H1 (cell line): ENCODE measurements at regions not wholly inside any gene's neighbourhood (a gene's known extent, or its start where the extent isn't known, plus 50 kb on each side); places are given as distances from the start of the nearest gene placed in this dataset.

ENCODE experiments used
- CTCF ChIA-PET: fragments of 300-600 bp; sonication (Branson Sonifier 250); formaldehyde crosslinking; loops from one replicate; lab custom pipeline; 2021; ENCODE audit not compliant: partially characterized antibody; lab: Charles Lee
- POLR2A ChIA-PET: fragments of 300-600 bp; sonication (Branson Sonifier 250); formaldehyde crosslinking; loops from one replicate; lab custom pipeline; 2021; ENCODE audit warnings: inconsistent platforms; ENCODE audit not compliant: partially characterized antibody; lab: Charles Lee
- DNase-seq, 2 experiments: peaks; one replicate each; pipeline versions ENCODE4 v3.0.0 to v3.0.0-alpha.2; 2010 to 2022; ENCODE audit warnings: low spot score in 2 of 2, low read depth in 1 of 2, mixed read lengths in 1 of 2
- FAIRE-seq: peaks from 2 replicates; lab custom pipeline; 2011; peaks lifted over from hg19 to GRCh38; lab: Jason Lieb, UNC
- H2AFZ ChIP-seq: 2 replicates; pipeline ENCODE4 v1.8.1; 2012; ENCODE audit warnings: low read length, inconsistent platforms
- H2AK5ac ChIP-seq: 2 replicates; pipeline ENCODE4 v1.6.1; 2013; ENCODE audit warnings: low read depth, low read length
- H2BK120ac ChIP-seq: replicated peaks from 2 replicates; pipeline ENCODE3; 2013; ENCODE audit warnings: low read depth, low read length, inconsistent platforms
- H2BK12ac ChIP-seq: 2 replicates; pipeline ENCODE4 v1.6.1; 2013; ENCODE audit warnings: low read depth, low read length
- H2BK15ac ChIP-seq: 2 replicates; pipeline ENCODE4 v1.6.1; 2013; ENCODE audit warnings: low read length
- H2BK20ac ChIP-seq: 2 replicates; pipeline ENCODE4 v1.6.1; 2013; ENCODE audit warnings: low read length
- H2BK5ac ChIP-seq: 2 replicates; pipeline ENCODE4 v1.6.1; 2013; ENCODE audit warnings: low read depth, low read length
- H3K14ac ChIP-seq: 2 replicates; pipeline ENCODE4 v1.6.1; 2013; ENCODE audit warnings: inconsistent platforms; ENCODE audit not compliant: insufficient read length
- H3K18ac ChIP-seq: 2 replicates; pipeline ENCODE4 v1.6.1; 2013; ENCODE audit warnings: low read length; ENCODE audit errors: extremely low read depth
- H3K23ac ChIP-seq: 2 replicates; pipeline ENCODE4 v1.6.1; 2013; ENCODE audit warnings: inconsistent platforms; ENCODE audit not compliant: insufficient read length
- H3K23me2 ChIP-seq: 2 replicates; pipeline ENCODE4 v1.6.1; 2013; ENCODE audit warnings: low read depth, low read length
- H3K27ac ChIP-seq: 2 replicates; pipeline ENCODE4 v1.6.1; 2011; ENCODE audit warnings: low read depth, low read length, inconsistent platforms
- H3K27me3 ChIP-seq, 4 experiments: replicated peaks in 1 of 4; 1 replicate in 1 of 4; 2 replicates in 3 of 4; pipeline versions ENCODE4 v1.6.1 to v1.8.1; 2011 to 2013; ENCODE audit warnings: low read length in 3 of 4, mild to moderate bottlenecking in 3 of 4, inconsistent platforms in 2 of 4, mixed read lengths in 2 of 4, moderate library complexity in 1 of 4; ENCODE audit not compliant: control insufficient read depth in 3 of 4, insufficient read depth in 3 of 4; ENCODE audit errors: extremely low read depth in 1 of 4
- H3K36me3 ChIP-seq, 4 experiments: 2 replicates each; pipeline versions ENCODE4 v1.6.1 to v1.8.1; 2011 to 2013; ENCODE audit warnings: mild to moderate bottlenecking in 4 of 4, low read length in 3 of 4, moderate library complexity in 2 of 4, control low read depth in 1 of 4, inconsistent platforms in 1 of 4; ENCODE audit not compliant: insufficient read depth in 4 of 4, control insufficient read depth in 2 of 4
- H3K4ac ChIP-seq: replicated peaks from 2 replicates; pipeline ENCODE3; 2013; ENCODE audit warnings: low read length, low read depth, mixed read lengths, inconsistent platforms; ENCODE audit not compliant: insufficient read length
- H3K4me1 ChIP-seq, 4 experiments: replicated peaks in 1 of 4; 1 replicate in 1 of 4; 2 replicates in 3 of 4; pipeline versions ENCODE4 v1.6.1 to v1.8.1; 2011 to 2013; ENCODE audit warnings: low read length in 3 of 4, inconsistent platforms in 2 of 4, mixed read lengths in 1 of 4; ENCODE audit not compliant: insufficient read depth in 4 of 4, control insufficient read depth in 3 of 4
- H3K4me2 ChIP-seq, 2 experiments: 2 replicates each; pipeline versions ENCODE4 v1.6.1 to v1.8.1; 2011 to 2013; ENCODE audit warnings: low read depth in 2 of 2, low read length in 2 of 2, control low read depth in 1 of 2, inconsistent platforms in 1 of 2, mild to moderate bottlenecking in 1 of 2; ENCODE audit not compliant: insufficient read depth in 1 of 2
- H3K4me3 ChIP-seq, 4 experiments: fragments of 200-600, 300-600 bp in 1 of 4; sonication (generic), shearing (Covaris generic), sonication (Bioruptor Twin) in 1 of 4; 2 replicates each; pipeline versions ENCODE4 v1.5.1 to v1.8.1; 2011 to 2016; ENCODE audit warnings: low read length in 4 of 4, low read depth in 3 of 4, control low read depth in 2 of 4, inconsistent platforms in 2 of 4, mild to moderate bottlenecking in 2 of 4, mixed read lengths in 1 of 4, moderate library complexity in 1 of 4; ENCODE audit not compliant: insufficient read depth in 2 of 4; ENCODE audit errors: extremely low read depth in 1 of 4
- H3K56ac ChIP-seq: replicated peaks from 2 replicates; pipeline ENCODE3; 2013; ENCODE audit warnings: low read depth, mild to moderate bottlenecking, mixed read lengths, low read length, inconsistent platforms; ENCODE audit not compliant: insufficient read length
- H3K79me1 ChIP-seq: 2 replicates; pipeline ENCODE4 v1.6.1; 2013; ENCODE audit warnings: low read depth, low read length, control low read depth
- H3K79me2 ChIP-seq, 2 experiments: 2 replicates each; pipeline versions ENCODE4 v1.6.1 to v1.8.1; 2012 to 2013; ENCODE audit warnings: low read length in 2 of 2, mild to moderate bottlenecking in 2 of 2, inconsistent platforms in 1 of 2; ENCODE audit not compliant: insufficient read depth in 2 of 2, control insufficient read depth in 1 of 2
- H3K9ac ChIP-seq, 4 experiments: replicated peaks in 1 of 4; 1 replicate in 1 of 4; 2 replicates in 3 of 4; pipeline versions ENCODE4 v1.6.1 to v1.8.1; 2011 to 2013; ENCODE audit warnings: low read depth in 3 of 4, low read length in 3 of 4, control low read depth in 2 of 4, mild to moderate bottlenecking in 2 of 4, moderate library complexity in 2 of 4, inconsistent platforms in 1 of 4; ENCODE audit errors: extremely low read depth in 1 of 4
- H3K9me3 ChIP-seq, 2 experiments: 2 replicates each; pipeline versions ENCODE4 v1.6.1 to v1.8.1; 2012 to 2013; ENCODE audit warnings: mild to moderate bottlenecking in 2 of 2, moderate library complexity in 2 of 2, control low read depth in 1 of 2, inconsistent platforms in 1 of 2, low read depth in 1 of 2, low read length in 1 of 2, mixed read lengths in 1 of 2; ENCODE audit not compliant: insufficient read depth in 2 of 2
- H4K20me1 ChIP-seq, 2 experiments: replicated peaks in 1 of 2; 2 replicates each; pipeline versions ENCODE3 to v1.8.1; 2011 to 2013; ENCODE audit warnings: inconsistent platforms in 2 of 2, low read length in 2 of 2, mild to moderate bottlenecking in 1 of 2; ENCODE audit not compliant: insufficient read depth in 2 of 2, control insufficient read depth in 1 of 2
- H4K5ac ChIP-seq: 2 replicates; pipeline ENCODE4 v1.6.1; 2013; ENCODE audit warnings: low read length, low read depth, mixed read lengths, inconsistent platforms; ENCODE audit not compliant: insufficient read length
- H4K8ac ChIP-seq: 2 replicates; pipeline ENCODE4 v1.8.0; 2013; ENCODE audit warnings: mild to moderate bottlenecking, moderate library complexity, low read length, inconsistent platforms; ENCODE audit not compliant: insufficient read depth; ENCODE audit errors: extremely low read depth
- H4K91ac ChIP-seq: replicated peaks from 2 replicates; pipeline ENCODE3; 2013; ENCODE audit warnings: low read length, mixed read lengths, inconsistent platforms; ENCODE audit not compliant: insufficient read length
- BCL11A ChIP-seq, 2 experiments: IDR thresholded peaks; one replicate each; pipeline ENCODE4 v1.6.1; 2011; ENCODE audit warnings: low read depth in 2 of 2, low read length in 2 of 2, mild to moderate bottlenecking in 2 of 2
- EP300 ChIP-seq, 2 experiments: IDR thresholded peaks; 1 replicate in 1 of 2; 2 replicates in 1 of 2; pipeline ENCODE4 v1.6.1; 2011 to 2012; ENCODE audit warnings: low read depth in 2 of 2, low read length in 2 of 2, mild to moderate bottlenecking in 2 of 2, borderline replicate concordance in 1 of 2, inconsistent platforms in 1 of 2, moderate library complexity in 1 of 2
- POU5F1 ChIP-seq: IDR thresholded peaks from 2 replicates; pipeline ENCODE4 v1.6.1; 2011; ENCODE audit warnings: low read depth, mild to moderate bottlenecking, low read length, moderate library complexity
- RNF2 ChIP-seq: fragments of 200-900, 300-1000 bp; sonication (generic); IDR thresholded peaks from 2 replicates; pipeline ENCODE4 v1.7.1; 2016; ENCODE audit warnings: borderline replicate concordance, low read depth, mild to moderate bottlenecking, antibody characterized with exemption, low read length; ENCODE audit not compliant: poor library complexity, severe bottlenecking; ENCODE audit errors: missing control alignments
- TAF1 ChIP-seq: IDR thresholded peaks from 2 replicates; pipeline ENCODE4 v1.6.1; 2011; ENCODE audit warnings: mild to moderate bottlenecking, low read depth, low read length
- WGBS, 2 experiments: shearing (Covaris generic) in 1 of 2; methylation state at CpG; one replicate each; pipeline versions ENCODE4 v1.1.6 to v1.1.7; 2013 to 2015; ENCODE audit warnings: low lambda C conversion rate in 2 of 2, mixed read lengths in 2 of 2, inconsistent platforms in 1 of 2, low coverage in 1 of 2, missing lambda C conversion rate in 1 of 2; ENCODE audit not compliant: insufficient replicate concordance in 2 of 2, insufficient coverage in 1 of 2, insufficient read length in 1 of 2; ENCODE audit errors: extremely low coverage in 1 of 2, missing lambda C conversion rate in 1 of 2; 5-methylcytosine and 5-hydroxymethylcytosine counted together

GRCh38 chr10:78808736-78809367 lies 259.9 kb upstream of the ZMIZ1 start:
- no peaks in the 10 kb centered on the region for H3K79me2 ChIP-seq
- no peak overlapping the region for H2AFZ ChIP-seq
- no peaks in the 10 kb centered on the region for H3K4me1 ChIP-seq
- H2BK12ac ChIP-seq = no peak overlapping the region
- no peak overlapping the region for H3K14ac ChIP-seq
- no peak overlapping the region for H2BK120ac ChIP-seq
- no peak overlapping the region for H3K56ac ChIP-seq
- H4K91ac ChIP-seq = no peak overlapping the region
- H4K5ac ChIP-seq = no peak overlapping the region
- CTCF ChIA-PET = interaction anchor here (1.1 kb wide), 1 partner anchor 12 kb away, joined by 4 read pairs; no protein-coding TSS in a partner anchor
- no peaks in the 10 kb centered on the region for H3K27me3 ChIP-seq
- H3K79me1 ChIP-seq = no peaks in the 10 kb centered on the region
- WGBS, 2 experiments = 76% methylated on average over 2 of the region's 3 CpGs; no CpG with 5 or more reads in 1 of the 2 experiments
- no peak overlapping the region for H3K9ac ChIP-seq
- H2BK20ac ChIP-seq = no peak overlapping the region
- no peak overlapping the region for H2BK15ac ChIP-seq
- no peak overlapping the region for H3K4ac ChIP-seq
- H3K27ac ChIP-seq = no peak overlapping the region
- H4K8ac ChIP-seq = no peak overlapping the region
- H3K36me3 ChIP-seq = no peaks in the 10 kb centered on the region
- H3K18ac ChIP-seq = no peak overlapping the region
- no peaks in the 10 kb centered on the region for H3K23me2 ChIP-seq
- no peak overlapping the region for H3K4me3 ChIP-seq
- no peak overlapping the region for H3K4me2 ChIP-seq
- FAIRE-seq = no peak
- peaks cover 0 to 1% of the 10 kb centered on the region in 2 experiments for H4K20me1 ChIP-seq
- no peak for DNase-seq
- POLR2A ChIA-PET = no interaction called here
- H2BK5ac ChIP-seq = no peak overlapping the region
- H3K9me3 ChIP-seq = no peaks in the 10 kb centered on the region
- no peak overlapping the region for H2AK5ac ChIP-seq
- H3K23ac ChIP-seq = no peak overlapping the region
- TF ChIP-seq BCL11A (IDR thresholded peaks at IDR 0.05; ENCODE audit: low read depth in 2 of 2, low read length in 2 of 2) = no peak
- TF ChIP-seq TAF1 = no peak
- no peak for TF ChIP-seq RNF2
- TF ChIP-seq POU5F1 = no peak
- no peak for TF ChIP-seq EP300 (IDR thresholded peaks at IDR 0.05; ENCODE audit: borderline replicate concordance in 1 of 2, low read depth in 2 of 2, low read length in 2 of 2)
